H9 (cell line): ENCODE measurements at regions not wholly inside any gene's neighbourhood (a gene's known extent, or its start where the extent isn't known, plus 50 kb on each side); places are given as distances from the start of the nearest gene placed in this dataset.

Experiments used
- DNase-seq: peaks from one replicate; pipeline ENCODE4 v3.0.0-alpha.2; 2017
- H2AFZ ChIP-seq: one replicate; pipeline ENCODE4 v1.6.1; 2013; ENCODE audit warnings: mild to moderate bottlenecking, low read length, control low read depth, moderate library complexity
- H2AK5ac ChIP-seq: 2 replicates; pipeline ENCODE4 v1.6.1; 2013; ENCODE audit warnings: low read length, control low read depth, mixed read lengths; ENCODE audit not compliant: insufficient read length
- H2BK120ac ChIP-seq: one replicate; pipeline ENCODE4 v1.6.1; 2013; ENCODE audit warnings: low read depth, mild to moderate bottlenecking, low read length, control low read depth, inconsistent platforms; ENCODE audit not compliant: poor library complexity, severe bottlenecking
- H2BK12ac ChIP-seq: 2 replicates; pipeline ENCODE4 v1.6.1; 2013; ENCODE audit warnings: low read length, control low read depth, mixed read lengths, low read depth; ENCODE audit not compliant: insufficient read length
- H2BK15ac ChIP-seq: 2 replicates; pipeline ENCODE4 v1.6.1; 2013; ENCODE audit warnings: low read depth, low read length, control low read depth
- H2BK20ac ChIP-seq: one replicate; pipeline ENCODE4 v1.6.1; 2013; ENCODE audit warnings: low read depth, mild to moderate bottlenecking, low read length, control low read depth, inconsistent platforms; ENCODE audit not compliant: poor library complexity, severe bottlenecking
- H2BK5ac ChIP-seq: 2 replicates; pipeline ENCODE4 v1.6.1; 2013; ENCODE audit warnings: low read length, control low read depth, mixed read lengths; ENCODE audit not compliant: insufficient read length
- H3K14ac ChIP-seq: 2 replicates; pipeline ENCODE4 v1.6.1; 2013; ENCODE audit warnings: low read length, control low read depth; ENCODE audit not compliant: insufficient read depth
- H3K18ac ChIP-seq: 2 replicates; pipeline ENCODE4 v1.6.1; 2013; ENCODE audit warnings: low read depth, mild to moderate bottlenecking, mixed read lengths, low read length, control low read depth; ENCODE audit not compliant: insufficient read length
- H3K23ac ChIP-seq: 2 replicates; pipeline ENCODE4 v1.6.1; 2013; ENCODE audit warnings: low read length, control low read depth, mixed read lengths, low read depth; ENCODE audit not compliant: insufficient read length
- H3K23me2 ChIP-seq: 2 replicates; pipeline ENCODE4 v1.6.1; 2013; ENCODE audit warnings: low read depth, mild to moderate bottlenecking, mixed read lengths, low read length, control low read depth; ENCODE audit not compliant: insufficient read length, poor library complexity, severe bottlenecking
- H3K27ac ChIP-seq: 2 replicates; pipeline ENCODE4 v1.5.1; 2013; ENCODE audit warnings: low read length, control low read depth, mixed read lengths, low read depth; ENCODE audit not compliant: insufficient read length
- H3K27me3 ChIP-seq: 2 replicates; pipeline ENCODE4 v1.6.1; 2013; ENCODE audit warnings: low read length, control low read depth, inconsistent platforms; ENCODE audit not compliant: insufficient read depth
- H3K4ac ChIP-seq: 2 replicates; pipeline ENCODE4 v1.6.1; 2013; ENCODE audit warnings: low read depth, mild to moderate bottlenecking, control low read depth, inconsistent platforms, low read length, moderate library complexity
- H3K4me1 ChIP-seq: 2 replicates; pipeline ENCODE4 v1.6.1; 2013; ENCODE audit warnings: low read length, control low read depth, inconsistent platforms; ENCODE audit not compliant: insufficient read depth
- H3K4me2 ChIP-seq: 2 replicates; pipeline ENCODE4 v1.6.1; 2013; ENCODE audit warnings: low read length, control low read depth, mixed read lengths; ENCODE audit not compliant: insufficient read length, insufficient read depth
- H3K56ac ChIP-seq: 2 replicates; pipeline ENCODE4 v1.6.1; 2013; ENCODE audit warnings: low read depth, mild to moderate bottlenecking, mixed read lengths, low read length, control low read depth; ENCODE audit not compliant: insufficient read length
- H3K79me1 ChIP-seq: 2 replicates; pipeline ENCODE4 v1.6.1; 2013; ENCODE audit warnings: low read depth, mild to moderate bottlenecking, moderate library complexity, low read length, control low read depth, inconsistent platforms; ENCODE audit not compliant: insufficient read depth, poor library complexity, severe bottlenecking
- H3K79me2 ChIP-seq: 2 replicates; pipeline ENCODE4 v1.6.1; 2013; ENCODE audit warnings: low read length, control low read depth, inconsistent platforms; ENCODE audit not compliant: insufficient read depth
- H3K9ac ChIP-seq: 2 replicates; pipeline ENCODE4 v1.6.1; 2013; ENCODE audit warnings: low read length, control low read depth, mixed read lengths; ENCODE audit not compliant: insufficient read length; ENCODE audit errors: extremely low read depth
- H3K9me3 ChIP-seq: one replicate; pipeline ENCODE4 v1.6.1; 2013; ENCODE audit warnings: low read depth, low read length, inconsistent platforms; ENCODE audit not compliant: control insufficient read depth
- H3T11ph ChIP-seq: one replicate; pipeline ENCODE4 v1.6.1; 2013; ENCODE audit warnings: mild to moderate bottlenecking, low read length, control low read depth, inconsistent platforms
- H4K20me1 ChIP-seq: one replicate; pipeline ENCODE4 v1.6.1; 2013; ENCODE audit not compliant: control insufficient read depth, insufficient read length, insufficient read depth
- H4K5ac ChIP-seq: 2 replicates; pipeline ENCODE4 v1.6.1; 2013; ENCODE audit warnings: low read depth, mild to moderate bottlenecking, mixed read lengths, low read length, control low read depth; ENCODE audit not compliant: insufficient read length
- H4K8ac ChIP-seq: replicated peaks from 2 replicates; pipeline ENCODE4 v1.6.1; 2013; ENCODE audit warnings: low read length, control low read depth, mixed read lengths, low read depth; ENCODE audit not compliant: insufficient read length
- H4K91ac ChIP-seq: 2 replicates; pipeline ENCODE4 v1.6.1; 2013; ENCODE audit warnings: low read depth, mild to moderate bottlenecking, moderate library complexity, mixed read lengths, low read length, control low read depth; ENCODE audit not compliant: insufficient read length
- H3K27ac Mint-ChIP-seq, 3 experiments: 2 replicates in 2 of 3; 3 replicates in 1 of 3; pipeline ENCODE4 v1.8.0; 2020 to 2021; ENCODE audit warnings: mixed read lengths in 3 of 3, mild to moderate bottlenecking in 1 of 3, moderate library complexity in 1 of 3
- H3K27me3 Mint-ChIP-seq: 2 replicates; pipeline ENCODE4 v1.8.0; 2021; ENCODE audit warnings: low read depth, mild to moderate bottlenecking, moderate library complexity, mixed read lengths
- H3K36me3 Mint-ChIP-seq, 3 experiments: 2 replicates in 2 of 3; 3 replicates in 1 of 3; pipeline ENCODE4 v1.8.0; 2020 to 2021; ENCODE audit warnings: low read depth in 3 of 3, mixed read lengths in 3 of 3; ENCODE audit not compliant: insufficient read depth in 1 of 3
- H3K4me1 Mint-ChIP-seq, 2 experiments: 2 replicates each; pipeline ENCODE4 v1.8.0; 2020; ENCODE audit warnings: mixed read lengths in 2 of 2
- H3K4me3 Mint-ChIP-seq, 2 experiments: 2 replicates in 1 of 2; 3 replicates in 1 of 2; pipeline ENCODE4 v1.8.0; 2020 to 2021; ENCODE audit warnings: mild to moderate bottlenecking in 2 of 2, mixed read lengths in 2 of 2, moderate library complexity in 1 of 2
- H3K9me3 Mint-ChIP-seq, 2 experiments: 2 replicates in 1 of 2; 3 replicates in 1 of 2; pipeline ENCODE4 v1.8.0; 2020; ENCODE audit warnings: mild to moderate bottlenecking in 2 of 2, mixed read lengths in 2 of 2, moderate library complexity in 1 of 2
- CTCF ChIP-seq: fragments of 200-600 bp; sonication (generic); conservative IDR thresholded peaks from 3 replicates; pipeline ENCODE4 v1.8.0; 2021; ENCODE audit warnings: antibody characterized with exemption, mild to moderate bottlenecking
- WGBS: extraction: QIAGEN DNeasy Blood & Tissue Kit; methylation state at CpG from one replicate; pipeline ENCODE4 v1.1.7; 2013; ENCODE audit warnings: missing lambda C conversion rate, low lambda C conversion rate, mixed read lengths; ENCODE audit not compliant: insufficient read length; ENCODE audit errors: extremely low coverage; 5-methylcytosine and 5-hydroxymethylcytosine counted together

- H3K56ac ChIP-seq, result no peak overlapping the region
- H3K27ac Mint-ChIP-seq, result no peak overlapping the region
- H2BK12ac ChIP-seq, result no peak overlapping the region
- H2AK5ac ChIP-seq, result no peak overlapping the region
- TF ChIP-seq CTCF, result peak; percentile 33; the same call in 1 of the 3 replicates
- no peak overlapping the region for H3K4me2 ChIP-seq
- no CpG with 5 or more reads among the region's 2 CpGs for WGBS
- no peak overlapping the region for H3K18ac ChIP-seq
- no peak overlapping the region for H3K23ac ChIP-seq
- peaks cover 4% of the 10 kb centered on the region for H3K4me1 ChIP-seq
- H3K36me3 Mint-ChIP-seq, result no peaks in the 10 kb centered on the region
- no peak overlapping the region for H3K9ac ChIP-seq
- H3K4ac ChIP-seq, result no peak overlapping the region
- H4K8ac ChIP-seq, result no peak overlapping the region
- H4K91ac ChIP-seq, result no peak overlapping the region
- no peaks in the 10 kb centered on the region for H4K20me1 ChIP-seq
- H3K23me2 ChIP-seq, result no peaks in the 10 kb centered on the region
- no peaks in the 10 kb centered on the region for H3K27me3 ChIP-seq
- H3T11ph ChIP-seq, result no peak overlapping the region
- no peak overlapping the region for H3K27ac ChIP-seq
- H3K9me3 ChIP-seq, result no peaks in the 10 kb centered on the region
- no peaks in the 10 kb centered on the region for H3K27me3 Mint-ChIP-seq
- H3K4me1 Mint-ChIP-seq, result peaks cover 16 to 17% of the 10 kb centered on the region in 2 experiments
- no peak overlapping the region for H3K4me3 Mint-ChIP-seq
- H3K79me1 ChIP-seq, result no peaks in the 10 kb centered on the region
- H3K9me3 Mint-ChIP-seq, result no peaks in the 10 kb centered on the region
- H2BK120ac ChIP-seq, result no peak overlapping the region
- no peak overlapping the region for H3K14ac ChIP-seq
- DNase-seq, result no peak
- no peaks in the 10 kb centered on the region for H3K79me2 ChIP-seq
- H4K5ac ChIP-seq, result no peak overlapping the region
- H2AFZ ChIP-seq, result no peak overlapping the region
- H2BK5ac ChIP-seq, result no peak overlapping the region
- no peak overlapping the region for H2BK20ac ChIP-seq
- H2BK15ac ChIP-seq, result no peak overlapping the region
Measured at GRCh38 chr9:26760675-26761074, 131.9 kb downstream of the CAAP1 start.
